Bronchial epithelial cell (primary cell): ENCODE measurements at regions not wholly inside any gene's neighbourhood (a gene's known extent, or its start where the extent isn't known, plus 50 kb on each side); places are given as distances from the start of the nearest gene placed in this dataset.

ENCODE experiments used
- DNase-seq: peaks from one replicate; pipeline ENCODE4 v3.0.0-alpha.2; 2010; ENCODE audit warnings: low read depth
- FAIRE-seq: peaks from 2 replicates; lab custom pipeline; 2011; peaks lifted over from hg19 to GRCh38; lab: Jason Lieb, UNC
- H3K27me3 ChIP-seq: 2 replicates; pipeline ENCODE4 v1.5.1; 2011; ENCODE audit warnings: low read length; ENCODE audit not compliant: control insufficient read depth, insufficient read depth
- H3K36me3 ChIP-seq: 2 replicates; pipeline ENCODE4 v1.5.1; 2011; ENCODE audit warnings: low read length; ENCODE audit not compliant: control insufficient read depth, insufficient read depth
- H3K4me3 ChIP-seq: 2 replicates; pipeline ENCODE4 v1.5.1; 2011; ENCODE audit warnings: mild to moderate bottlenecking, low read depth, low read length, control low read depth
- TF ChIP-seq, protein P1 (sequence below): IDR thresholded peaks from 2 replicates; pipeline ENCODE4 v1.5.1; 2011; ENCODE audit warnings: mild to moderate bottlenecking, moderate library complexity, low read length, control low read depth, inconsistent platforms; ENCODE audit not compliant: insufficient read depth, severe bottlenecking

DNA sequence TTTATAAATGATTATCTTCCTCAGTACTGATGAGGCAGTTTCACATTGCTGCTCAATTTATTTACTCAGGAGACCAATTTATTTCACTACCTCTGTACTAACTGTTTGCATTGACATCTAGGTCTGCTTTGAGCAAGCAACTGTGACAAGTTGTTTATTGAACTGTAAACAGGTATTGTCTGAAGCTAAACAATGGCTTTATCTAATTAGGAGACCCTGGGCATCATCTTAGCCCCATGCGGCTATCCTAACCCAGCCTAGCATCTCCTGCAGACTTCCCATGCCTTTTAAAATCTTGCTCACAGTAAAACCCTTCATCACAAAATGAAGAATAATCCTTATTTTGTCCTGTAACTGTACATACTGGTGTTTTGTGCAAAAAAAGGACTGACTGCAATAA is 348.2 kb downstream of the RWDD3 start:
- DNase-seq: no peak
- no peak overlapping the region for H3K4me3 ChIP-seq
- TF ChIP-seq, protein P1, sequence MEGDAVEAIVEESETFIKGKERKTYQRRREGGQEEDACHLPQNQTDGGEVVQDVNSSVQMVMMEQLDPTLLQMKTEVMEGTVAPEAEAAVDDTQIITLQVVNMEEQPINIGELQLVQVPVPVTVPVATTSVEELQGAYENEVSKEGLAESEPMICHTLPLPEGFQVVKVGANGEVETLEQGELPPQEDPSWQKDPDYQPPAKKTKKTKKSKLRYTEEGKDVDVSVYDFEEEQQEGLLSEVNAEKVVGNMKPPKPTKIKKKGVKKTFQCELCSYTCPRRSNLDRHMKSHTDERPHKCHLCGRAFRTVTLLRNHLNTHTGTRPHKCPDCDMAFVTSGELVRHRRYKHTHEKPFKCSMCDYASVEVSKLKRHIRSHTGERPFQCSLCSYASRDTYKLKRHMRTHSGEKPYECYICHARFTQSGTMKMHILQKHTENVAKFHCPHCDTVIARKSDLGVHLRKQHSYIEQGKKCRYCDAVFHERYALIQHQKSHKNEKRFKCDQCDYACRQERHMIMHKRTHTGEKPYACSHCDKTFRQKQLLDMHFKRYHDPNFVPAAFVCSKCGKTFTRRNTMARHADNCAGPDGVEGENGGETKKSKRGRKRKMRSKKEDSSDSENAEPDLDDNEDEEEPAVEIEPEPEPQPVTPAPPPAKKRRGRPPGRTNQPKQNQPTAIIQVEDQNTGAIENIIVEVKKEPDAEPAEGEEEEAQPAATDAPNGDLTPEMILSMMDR: no peak
- H3K27me3 ChIP-seq: no peaks in the 10 kb centered on the region
- H3K36me3 ChIP-seq: no peaks in the 10 kb centered on the region
- no peak for FAIRE-seq

DNA sequence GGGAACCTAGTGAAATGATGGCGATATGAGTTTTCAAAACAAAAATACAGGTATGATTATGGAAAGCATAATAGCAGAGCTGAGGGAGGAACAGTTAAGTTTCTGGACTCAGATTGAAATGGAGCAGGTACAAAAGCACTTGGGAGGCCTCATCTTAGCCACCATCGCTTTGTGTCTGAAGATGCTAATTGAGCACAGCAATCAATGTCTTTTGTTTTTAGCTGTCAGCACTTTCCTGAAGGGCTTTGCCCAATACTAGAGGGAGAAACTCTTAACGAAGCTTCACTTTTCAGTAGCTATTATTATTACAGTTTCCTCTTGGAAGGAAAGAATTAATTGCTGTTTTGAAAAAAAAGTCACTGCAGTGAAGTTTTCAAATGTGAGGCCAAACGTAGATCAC is 348.7 kb downstream of the RWDD3 start:
- DNase-seq: no peak
- H3K27me3 ChIP-seq: no peaks in the 10 kb centered on the region
- TF ChIP-seq, protein P1: no peak
- FAIRE-seq: no peak
- no peaks in the 10 kb centered on the region for H3K36me3 ChIP-seq
- no peak overlapping the region for H3K4me3 ChIP-seq

DNA sequence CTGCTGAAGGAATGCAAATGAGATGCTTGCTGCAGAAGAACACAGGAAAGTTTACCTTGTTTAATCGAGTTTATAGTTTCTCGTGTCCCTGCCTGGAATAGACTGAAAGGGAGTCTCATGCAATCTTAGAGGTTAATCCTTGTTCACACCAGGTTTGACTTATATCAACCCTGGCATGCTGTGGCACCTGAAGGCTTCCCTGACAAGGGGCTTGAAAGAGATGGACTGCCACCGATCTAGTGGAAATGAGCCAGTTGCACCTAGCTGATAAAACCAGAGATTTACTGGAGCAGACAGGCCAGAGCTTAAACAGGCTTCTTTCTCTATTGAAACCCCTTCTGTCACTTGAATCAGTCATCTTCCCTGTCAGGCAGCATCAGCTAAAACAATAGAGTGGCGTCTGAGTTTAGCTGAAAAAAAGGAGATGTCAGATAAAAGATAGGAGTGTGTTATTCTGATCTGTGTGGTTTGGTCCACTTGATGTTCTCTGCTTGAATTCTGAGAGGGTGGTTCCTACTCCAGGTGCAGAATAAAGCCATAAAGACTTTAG is 349.7 kb downstream of the RWDD3 start:
- TF ChIP-seq, protein P1: no peak
- Histone ChIP-seq H3K36me3 (no peaks in the 10 kb centered on the region), H3K4me3 (no peak overlapping the region), H3K27me3 (no peaks in the 10 kb centered on the region)
- FAIRE-seq (no peak), DNase-seq (no peak)

DNA sequence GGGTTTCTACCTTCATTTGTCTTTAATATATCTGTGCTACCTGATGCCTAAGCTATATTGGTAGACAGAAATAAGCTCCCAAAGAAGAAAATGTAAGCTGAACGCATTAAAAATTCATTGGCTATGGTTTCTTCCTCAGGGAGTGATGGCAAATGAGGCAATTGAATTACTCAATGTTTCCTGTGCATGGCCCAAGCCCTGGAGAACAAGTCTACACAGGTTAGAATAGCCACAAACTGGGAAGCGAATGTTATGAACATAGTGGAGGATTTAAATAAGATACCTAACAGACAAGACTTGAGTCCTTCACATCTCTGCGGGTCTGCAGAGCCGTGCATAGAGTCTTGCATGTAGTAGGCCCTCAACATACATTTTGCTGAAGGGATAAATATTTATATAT is 350.3 kb downstream of the RWDD3 start:
- TF ChIP-seq, protein P1: no peak
- no peak overlapping the region for H3K4me3 ChIP-seq
- H3K36me3 ChIP-seq: no peaks in the 10 kb centered on the region
- DNase-seq: peak; percentile 93
- no peaks in the 10 kb centered on the region for H3K27me3 ChIP-seq
- no peak for FAIRE-seq

DNA sequence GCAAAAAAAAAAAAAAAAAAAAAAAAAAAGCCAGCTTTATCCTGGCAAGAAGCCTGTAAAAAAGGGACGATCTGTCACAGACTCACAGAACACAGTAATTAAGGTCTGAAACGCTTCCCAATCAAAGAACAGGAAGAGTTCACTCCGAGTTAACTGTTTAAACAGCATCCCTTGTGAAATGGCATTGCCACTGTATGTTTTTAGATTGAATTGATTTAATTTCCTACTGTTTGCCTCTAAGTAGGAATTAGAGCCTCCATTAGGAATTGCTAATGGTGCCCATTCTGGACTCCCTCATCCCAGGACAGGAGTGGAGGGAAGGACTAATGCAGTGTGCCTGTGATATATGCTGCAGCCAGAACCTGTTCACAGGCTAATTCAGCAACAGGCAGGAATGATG is 370.8 kb downstream of the RWDD3 start:
- DNase-seq (no peak), FAIRE-seq (no peak)
- TF ChIP-seq, protein P1: no peak
- H3K27me3 ChIP-seq: no peaks in the 10 kb centered on the region
- no peaks in the 10 kb centered on the region for H3K36me3 ChIP-seq
- H3K4me3 ChIP-seq: no peak overlapping the region

DNA sequence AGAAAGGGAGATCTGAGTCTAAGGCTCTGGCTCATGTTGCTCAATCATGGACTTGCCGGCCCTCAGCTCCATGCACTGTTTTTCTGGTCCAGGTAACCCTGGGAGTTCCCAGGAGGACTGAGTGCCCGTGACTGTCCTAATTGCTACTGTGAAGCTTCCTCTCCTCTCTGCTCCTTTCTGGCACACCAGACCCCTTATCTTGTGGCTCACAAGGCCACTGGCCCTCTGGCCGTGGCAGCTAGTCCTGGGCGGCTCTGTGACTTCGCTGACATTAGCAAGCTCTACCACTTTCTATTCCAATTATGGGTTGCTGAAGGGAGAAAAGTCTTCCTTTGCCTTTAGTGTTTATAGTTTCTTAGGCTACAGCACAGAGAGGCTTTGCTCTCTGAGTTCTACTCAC is 380.2 kb downstream of the RWDD3 start:
- DNase-seq (no peak), FAIRE-seq (no peak)
- TF ChIP-seq, protein P1: no peak
- Histone ChIP-seq H3K36me3 (no peaks in the 10 kb centered on the region), H3K4me3 (no peak overlapping the region), H3K27me3 (no peaks in the 10 kb centered on the region)
